Inflammatory macrophage (primary cell): ENCODE measurements at regions not wholly inside any gene's neighbourhood (a gene's known extent, or its start where the extent isn't known, plus 50 kb on each side); places are given as distances from the start of the nearest gene placed in this dataset.

Source experiments
- DNase-seq, 2 donors: peaks; one replicate each; pipeline ENCODE4 v3.0.0-alpha.2; 2020 to 2022

DNA sequence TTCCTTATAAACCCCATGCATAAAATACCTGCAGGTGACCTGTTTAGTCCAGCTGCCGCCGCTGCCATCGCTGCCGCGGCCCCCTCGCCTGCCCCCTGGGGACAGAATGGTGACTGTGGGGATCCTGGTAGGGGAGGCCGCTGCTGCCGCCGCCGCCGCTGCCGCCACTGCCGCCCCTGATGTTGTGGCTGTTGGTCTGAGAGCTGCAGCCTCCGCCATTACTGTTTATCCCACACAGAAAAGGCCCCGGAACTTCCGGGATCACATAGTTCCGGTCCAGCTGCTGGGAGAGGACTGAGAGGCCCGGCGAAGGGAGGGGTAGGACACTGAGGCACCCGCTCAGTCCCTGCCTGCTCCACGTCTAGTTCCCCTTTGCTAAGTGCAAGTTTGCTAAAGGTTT is 244.9 kb downstream of the C12orf50 start:
- no peak for DNase-seq

DNA sequence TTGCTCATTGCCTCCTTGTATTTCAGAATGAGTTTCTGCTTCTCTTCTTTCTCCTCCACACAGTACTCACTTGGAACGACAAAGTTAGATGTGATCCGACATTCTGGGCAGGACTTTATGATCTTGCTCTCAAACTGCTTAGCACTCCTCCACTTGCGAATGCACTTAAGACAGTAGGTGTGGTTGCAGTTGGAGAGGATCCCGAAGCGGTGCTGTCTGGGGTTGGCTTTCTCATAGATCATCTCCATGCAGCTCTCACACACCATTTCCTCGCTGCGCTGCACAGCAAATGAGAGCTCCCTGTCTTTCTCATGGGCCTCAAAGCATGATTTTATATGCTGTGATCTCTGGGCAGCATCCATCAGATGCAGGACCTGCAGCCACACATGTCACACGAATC is 245.7 kb downstream of the C12orf50 start:
- no peak for DNase-seq

- no peak for DNase-seq
These were observed 246.4 kb downstream of the C12orf50 start for GRCh38 chr12:87782838-87783237.

DNA sequence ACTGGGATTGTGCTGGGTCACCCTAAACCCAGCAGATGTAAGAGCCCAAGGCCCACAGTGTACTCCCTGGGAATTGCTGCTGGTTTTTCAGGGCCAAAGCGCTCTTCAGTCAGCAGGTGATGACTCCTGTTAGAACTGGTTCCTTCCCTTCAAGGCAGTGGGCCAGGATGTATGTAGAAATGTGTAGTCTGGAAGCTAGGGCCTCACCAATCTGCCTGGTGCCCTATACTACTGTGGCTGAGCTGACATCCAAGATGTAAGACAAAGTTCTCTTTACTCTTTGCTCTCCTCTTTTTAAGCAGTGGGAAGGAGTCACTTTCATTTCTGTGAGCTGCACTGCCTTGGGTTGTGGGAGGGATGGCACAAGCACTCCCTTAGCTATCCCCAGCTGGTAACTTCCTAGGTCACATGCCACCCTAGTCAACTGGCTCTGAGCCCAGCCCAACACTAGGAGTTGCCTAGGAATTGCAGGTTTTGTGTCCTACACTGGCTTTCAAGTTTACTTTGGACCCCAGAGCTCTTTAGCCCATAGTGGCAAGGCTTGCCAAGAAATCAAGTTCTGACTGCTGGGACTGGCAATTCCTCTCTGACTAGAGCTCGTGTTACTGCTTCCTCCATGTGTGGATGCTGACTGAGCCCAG is 249.2 kb downstream of the C12orf50 start:
- no peak for DNase-seq

DNA sequence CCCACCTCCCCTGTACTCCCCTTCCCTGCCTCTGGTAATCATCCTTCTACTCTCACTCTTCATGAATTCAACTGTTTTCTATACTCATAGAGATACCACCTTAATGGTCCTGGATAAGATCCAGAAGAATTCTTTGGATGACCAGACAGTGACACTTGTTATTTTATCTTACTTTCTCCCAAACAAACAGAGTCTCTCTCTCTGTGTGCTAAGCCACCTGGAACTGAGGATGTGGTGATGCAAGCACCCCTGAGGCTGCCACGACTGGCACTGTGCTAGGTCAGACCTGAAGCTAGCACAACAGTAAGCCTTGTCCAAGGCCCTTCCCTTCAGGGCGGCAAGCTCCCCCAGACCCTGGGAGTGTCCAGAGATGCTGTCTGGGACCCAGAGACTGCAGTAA is 250.2 kb downstream of the C12orf50 start:
- DNase-seq, result no peak

GRCh38 chr12:87778065-87778464 is 251.1 kb downstream of the C12orf50 start:
- DNase-seq, result no peak

DNA sequence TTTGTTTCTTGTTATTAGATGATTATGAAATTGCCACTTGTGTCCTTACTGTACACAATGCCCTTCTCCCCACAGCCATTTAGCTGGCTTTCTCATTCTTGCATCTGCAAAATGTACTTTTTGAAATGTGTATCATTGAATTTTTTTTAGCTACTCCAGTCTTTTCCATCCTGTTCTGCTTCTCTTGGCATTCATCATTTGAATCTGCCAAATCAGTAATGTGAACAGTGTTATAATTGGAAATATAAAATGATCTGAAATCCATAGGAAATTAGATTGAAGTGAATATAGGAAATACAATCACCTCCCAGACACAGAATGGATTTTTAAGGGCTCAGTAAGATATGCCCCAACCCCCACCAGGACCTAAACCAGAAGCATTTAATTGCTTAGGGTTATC is 253.4 kb downstream of the C12orf50 start:
- no peak for DNase-seq

DNA sequence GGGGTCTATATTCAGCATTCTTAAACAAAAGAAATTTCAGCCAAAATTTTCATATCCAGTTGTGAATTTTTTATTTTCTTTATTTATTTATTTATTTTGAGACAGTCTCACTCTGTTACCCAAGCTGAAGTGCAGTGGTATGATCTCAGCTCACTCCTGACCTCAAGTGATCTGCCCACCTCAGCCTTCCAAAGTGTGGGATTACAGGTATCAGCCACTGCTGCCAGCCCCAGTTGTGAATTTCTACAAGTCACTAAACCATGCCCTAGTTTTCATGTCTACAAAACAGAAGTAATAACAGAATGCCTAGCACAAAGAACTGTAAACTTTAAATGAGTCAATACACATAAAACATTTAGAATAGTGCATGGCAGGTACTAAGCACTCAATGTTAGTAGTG is 254.2 kb downstream of the C12orf50 start:
- DNase-seq, result no peak

- DNase-seq, result no peak
These were observed 256.8 kb downstream of the C12orf50 start for GRCh38 chr12:87772401-87772800.

DNA sequence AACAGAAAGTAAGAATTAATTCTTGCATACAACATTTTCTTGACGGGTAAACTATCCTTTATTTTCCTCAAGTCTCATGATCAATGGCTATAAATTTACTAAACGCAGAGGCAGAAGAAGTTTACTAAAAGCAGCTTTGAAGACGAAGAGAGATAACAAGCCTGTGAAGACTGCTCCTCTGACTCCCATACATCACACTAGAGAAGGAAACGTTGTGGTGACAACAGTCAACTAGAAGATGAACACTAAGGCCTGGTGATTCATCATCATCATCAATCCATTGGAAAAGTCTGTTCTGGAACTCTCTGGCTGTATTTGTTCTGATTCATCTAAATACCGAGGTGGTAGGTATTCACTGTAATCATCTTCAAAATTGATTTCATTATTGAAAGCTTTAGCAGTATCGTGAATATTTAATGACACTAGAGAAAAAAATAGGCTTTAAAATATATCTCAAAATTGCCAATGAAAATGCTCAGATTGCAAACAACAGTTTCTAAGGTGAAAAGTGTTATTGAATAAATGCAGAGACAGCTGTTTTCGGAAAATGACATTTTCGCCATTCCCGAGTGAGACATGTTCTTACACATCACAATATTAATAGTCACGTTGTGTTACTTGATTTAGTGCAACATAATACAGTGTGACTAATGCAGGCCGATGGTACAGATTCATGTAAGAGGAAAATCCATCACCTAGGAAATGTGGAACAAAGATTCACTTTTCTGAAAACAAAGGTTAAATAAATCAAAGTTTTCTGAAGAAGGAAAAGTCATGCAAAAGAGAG is 260.5 kb downstream of the C12orf50 start:
- no peak for DNase-seq

- no peak for DNase-seq
These were observed 263.2 kb downstream of the C12orf50 start for GRCh38 chr12:87766044-87766443.

GRCh38 chr12:87760943-87761342 is 268.3 kb downstream of the C12orf50 start:
- DNase-seq, result no peak

DNA sequence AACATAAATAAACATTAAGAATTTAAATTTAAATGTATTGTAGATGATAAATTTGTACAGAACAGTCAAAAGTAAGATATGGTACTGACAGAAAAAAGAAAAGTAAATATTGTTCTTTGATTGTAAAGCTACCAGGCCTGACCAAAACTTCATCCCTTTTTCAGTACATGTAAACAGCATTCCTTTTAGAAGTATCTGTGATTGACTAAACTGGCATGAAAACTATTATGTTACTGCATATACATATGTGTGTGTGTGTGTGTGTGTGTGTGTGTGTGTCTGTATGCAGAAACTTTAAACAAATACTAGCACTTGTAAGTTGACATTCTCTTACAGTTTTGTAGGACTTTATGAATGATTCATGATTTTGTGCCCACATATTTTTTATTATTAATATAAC is 270.9 kb downstream of the C12orf50 start:
- no peak for DNase-seq

GRCh38 chr12:87756721-87757120 is 272.5 kb downstream of the C12orf50 start:
- DNase-seq, result no peak

GRCh38 chr12:87756111-87756510 is 273.1 kb downstream of the C12orf50 start:
- DNase-seq, result no peak

- DNase-seq, result no peak
These were observed 300.1 kb downstream of the C12orf50 start for GRCh38 chr12:87728931-87729593.

- no peak for DNase-seq
These were observed 308.2 kb downstream of the C12orf50 start for GRCh38 chr12:87720967-87721366.

GRCh38 chr12:87704374-87704773 is 324.8 kb downstream of the C12orf50 start:
- no peak for DNase-seq

GRCh38 chr12:87690236-87690810 is 338.9 kb downstream of the C12orf50 start:
- DNase-seq, result no peak

- no peak for DNase-seq
These were observed 340.0 kb downstream of the C12orf50 start for GRCh38 chr12:87689196-87689595.

- no peak for DNase-seq
These were observed 341.8 kb downstream of the C12orf50 start for GRCh38 chr12:87687362-87687761.

DNA sequence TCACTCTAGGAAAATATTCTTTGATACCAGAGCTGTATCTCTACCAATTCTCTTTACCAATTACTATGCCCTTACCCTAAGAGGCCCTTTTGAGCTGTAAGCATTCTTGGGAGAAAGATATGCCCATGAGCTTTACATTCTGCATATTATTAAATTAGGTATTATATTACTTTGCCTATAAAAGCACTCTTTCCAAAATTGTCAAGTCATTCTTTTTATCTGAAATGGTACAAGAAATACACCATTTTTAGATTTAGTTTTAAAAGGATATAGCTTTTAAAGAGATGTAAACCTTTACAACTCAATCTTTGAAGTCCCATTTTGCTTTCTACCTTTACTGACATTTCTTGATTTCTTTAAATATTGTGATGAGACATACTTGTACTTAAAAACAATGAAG is 343.5 kb downstream of the C12orf50 start:
- no peak for DNase-seq

- DNase-seq, result no peak
These were observed 349.9 kb downstream of the C12orf50 start for GRCh38 chr12:87679251-87679650.

DNA sequence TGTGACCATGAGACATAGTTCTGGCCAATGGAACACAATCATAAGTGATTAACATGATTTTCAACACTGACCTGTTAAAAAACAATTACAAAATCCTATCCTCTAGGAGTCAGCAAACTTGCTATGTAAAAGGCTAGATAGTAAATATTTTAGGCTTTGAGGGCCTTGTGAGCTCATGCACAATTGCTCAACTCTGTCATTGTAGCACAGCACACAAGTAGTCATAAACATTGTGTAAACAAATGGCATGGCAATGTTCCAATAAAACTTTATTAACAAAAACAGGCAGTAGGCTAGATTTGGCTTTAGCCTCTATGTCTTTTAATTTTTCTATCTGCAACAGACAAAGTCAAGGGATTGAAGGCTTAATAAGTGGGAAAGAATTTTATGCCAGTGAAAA is 350.7 kb downstream of the C12orf50 start:
- no peak for DNase-seq
